Adrenal gland (tissue), 9 donors: ENCODE measurements at regions not wholly inside any gene's neighbourhood (a gene's known extent, or its start where the extent isn't known, plus 50 kb on each side); places are given as distances from the start of the nearest gene placed in this dataset.

Source experiments
- DNase-seq, 7 donors: peaks; one replicate each; pipeline ENCODE4 v3.0.0-alpha.2; 2019 to 2020
- H3K27ac ChIP-seq, 5 donors: fragments of 200-600 bp; sonication (generic) in 4 of 5; 1 replicate in 3 of 5; 2 replicates in 2 of 5; pipeline versions ENCODE4 v1.5.1 to v1.8.0; 2016 to 2020; ENCODE audit warnings: mild to moderate bottlenecking in 1 of 5
- H3K27me3 ChIP-seq: fragments of 200-600 bp; 2 replicates; pipeline ENCODE4 v1.8.0; 2021
- H3K36me3 ChIP-seq, 2 donors: fragments of 200-600 bp; replicated peaks in 1 of 2; 1 replicate in 1 of 2; 2 replicates in 1 of 2; pipeline versions ENCODE4 v1.5.1 to v1.8.0; 2018 to 2022
- H3K4me1 ChIP-seq, 2 donors: fragments of 200-600 bp; replicated peaks in 1 of 2; 1 replicate in 1 of 2; 2 replicates in 1 of 2; pipeline versions ENCODE4 v1.5.1 to v1.8.0; 2018 to 2021
- H3K4me3 ChIP-seq, 4 donors: fragments of 200-600 bp; sonication (generic) in 3 of 4; one replicate each; pipeline ENCODE4 v1.5.1; 2016 to 2018
- H3K9me3 ChIP-seq, 3 donors: fragments of 200-600 bp; sonication (generic) in 1 of 3; replicated peaks in 1 of 3; 1 replicate in 2 of 3; 2 replicates in 1 of 3; pipeline versions ENCODE4 v1.5.1 to v1.8.0; 2016 to 2021
- POLR2A ChIP-seq, 2 donors: fragments of 450-650 bp; IDR thresholded peaks; one replicate each; pipeline ENCODE4 v1.6.1; 2017; ENCODE audit warnings: antibody characterized with exemption in 2 of 2, mild to moderate bottlenecking in 2 of 2, moderate library complexity in 1 of 2
- WGBS, 4 donors: extraction: QIAGEN DNeasy Blood & Tissue Kit in 2 of 4; methylation state at CpG; one replicate each; pipeline versions ENCODE4 v1.1.5 to v1.1.7; 2013 to 2017; 5-methylcytosine and 5-hydroxymethylcytosine counted together
- intact Hi-C, 2 donors: fragments of 100-400 bp; cut with DNase I; formaldehyde crosslinking; loops; one replicate each; pipeline versions ENCODE4 v1.14.1 to v1.15.0; 2022 to 2023
- TF ChIP-seq, protein P1 (sequence below), 6 experiments: fragments of 450-650 bp in 4 of 6; fragments of 200-600 bp in 2 of 6; sonication (generic) in 1 of 6; IDR thresholded peaks; 1 replicate in 5 of 6; 2 replicates in 1 of 6; pipeline versions ENCODE4 v1.5.1 to v1.8.0; 2016 to 2021; ENCODE audit warnings: antibody characterized with exemption in 6 of 6, mild to moderate bottlenecking in 2 of 6, moderate library complexity in 1 of 6
- donor health status: healthy with polysubstance abuse.
- donor health status: Bipolar disorder and iron deficiency.
- donor health status: DM: yes; HTN: yes; CAD: no.
- donor health status: DM: no; HTN: no; CAD: no.
- donor health status: DM: no; HTN: no; CAD: no.

DNA sequence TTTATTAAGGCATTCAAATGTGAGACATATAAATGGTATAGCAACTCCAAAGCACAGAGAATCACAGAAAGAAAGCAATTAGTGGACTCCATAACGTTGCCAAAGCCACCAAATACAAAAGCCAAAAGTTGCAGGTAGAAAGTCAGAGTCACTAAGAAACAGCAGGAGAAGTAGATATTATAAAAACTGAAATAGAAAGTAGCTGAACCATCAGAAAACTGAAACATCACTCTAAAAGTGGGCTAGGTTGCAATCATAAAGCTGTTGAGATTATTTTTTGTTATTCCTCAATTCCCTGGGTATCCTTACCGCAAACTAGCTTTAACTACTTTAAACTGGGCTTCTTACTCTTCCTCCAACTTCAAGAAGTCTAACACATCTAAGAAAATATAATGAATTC lies 108.1 kb upstream of the ARRDC3 start:
- intact Hi-C loops = no loop called here
- Histone ChIP-seq H3K4me3 (no peak overlapping the region), H3K36me3 (no peaks in the 10 kb centered on the region), H3K4me1 (no peaks in the 10 kb centered on the region), H3K27me3 (no peaks in the 10 kb centered on the region), H3K27ac (no peak overlapping the region), H3K9me3 (no peaks in the 10 kb centered on the region)
- DNase-seq = no peak
- 58 to 76% (median 69%) methylated on average over 2 of the region's 2 CpGs for WGBS, 4 donors
- TF ChIP-seq, protein P1, sequence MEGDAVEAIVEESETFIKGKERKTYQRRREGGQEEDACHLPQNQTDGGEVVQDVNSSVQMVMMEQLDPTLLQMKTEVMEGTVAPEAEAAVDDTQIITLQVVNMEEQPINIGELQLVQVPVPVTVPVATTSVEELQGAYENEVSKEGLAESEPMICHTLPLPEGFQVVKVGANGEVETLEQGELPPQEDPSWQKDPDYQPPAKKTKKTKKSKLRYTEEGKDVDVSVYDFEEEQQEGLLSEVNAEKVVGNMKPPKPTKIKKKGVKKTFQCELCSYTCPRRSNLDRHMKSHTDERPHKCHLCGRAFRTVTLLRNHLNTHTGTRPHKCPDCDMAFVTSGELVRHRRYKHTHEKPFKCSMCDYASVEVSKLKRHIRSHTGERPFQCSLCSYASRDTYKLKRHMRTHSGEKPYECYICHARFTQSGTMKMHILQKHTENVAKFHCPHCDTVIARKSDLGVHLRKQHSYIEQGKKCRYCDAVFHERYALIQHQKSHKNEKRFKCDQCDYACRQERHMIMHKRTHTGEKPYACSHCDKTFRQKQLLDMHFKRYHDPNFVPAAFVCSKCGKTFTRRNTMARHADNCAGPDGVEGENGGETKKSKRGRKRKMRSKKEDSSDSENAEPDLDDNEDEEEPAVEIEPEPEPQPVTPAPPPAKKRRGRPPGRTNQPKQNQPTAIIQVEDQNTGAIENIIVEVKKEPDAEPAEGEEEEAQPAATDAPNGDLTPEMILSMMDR (IDR thresholded peaks at IDR 0.05) = no peak
- TF ChIP-seq POLR2A (IDR thresholded peaks at IDR 0.05) = no peak

DNA sequence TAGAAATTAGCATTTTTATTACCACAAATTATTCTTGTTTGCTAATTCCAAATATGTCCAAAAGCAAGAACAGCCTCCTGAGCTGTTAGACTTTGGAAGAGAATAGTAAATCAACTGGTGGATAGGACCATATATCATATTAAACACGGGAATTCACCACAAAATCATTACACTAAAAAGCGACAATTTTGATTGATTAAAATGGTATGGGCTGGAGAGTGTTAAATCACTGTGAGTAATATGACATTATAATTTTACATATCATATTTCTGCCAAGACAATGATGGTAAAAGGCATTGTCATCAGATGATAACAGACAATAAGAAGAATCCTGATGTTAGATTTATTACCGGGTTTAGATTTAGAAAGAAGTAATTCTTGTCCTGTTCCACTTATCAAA lies 107.2 kb upstream of the ARRDC3 start:
- Histone ChIP-seq H3K4me3 (no peak overlapping the region), H3K36me3 (no peaks in the 10 kb centered on the region), H3K27me3 (no peaks in the 10 kb centered on the region), H3K27ac (no peak overlapping the region), H3K9me3 (no peaks in the 10 kb centered on the region), H3K4me1 (no peaks in the 10 kb centered on the region)
- no peak for DNase-seq
- TF ChIP-seq POLR2A (IDR thresholded peaks at IDR 0.05) = no peak
- TF ChIP-seq, protein P1 (IDR thresholded peaks at IDR 0.05) = no peak
- WGBS, 4 donors = 75 to 80% (median 78%) methylated on average over 3 of the region's 3 CpGs
- intact Hi-C loops = no loop called here

DNA sequence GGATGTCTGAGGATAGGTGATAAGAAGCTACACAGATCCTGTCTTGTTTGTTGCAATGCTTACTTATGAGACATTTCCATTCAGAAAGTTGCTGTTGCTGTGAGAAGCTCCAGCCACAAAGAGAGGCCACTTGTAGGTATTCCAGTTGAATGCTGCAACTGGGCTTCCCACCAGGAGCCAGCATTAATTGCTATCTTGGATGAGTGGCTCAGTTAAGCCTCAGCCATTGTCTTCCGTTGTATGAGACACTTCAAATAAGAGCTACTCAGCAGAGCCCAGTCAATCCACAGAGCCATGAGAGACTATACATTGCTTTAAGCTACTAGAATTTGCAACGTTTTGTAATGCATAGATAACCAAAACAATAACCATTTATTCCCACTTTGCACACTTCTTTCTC lies 104.3 kb upstream of the ARRDC3 start:
- DNase-seq = no peak
- Histone ChIP-seq H3K27me3 (no peaks in the 10 kb centered on the region), H3K9me3 (no peaks in the 10 kb centered on the region), H3K4me3 (no peak overlapping the region), H3K36me3 (no peaks in the 10 kb centered on the region), H3K27ac (no peak overlapping the region), H3K4me1 (no peaks in the 10 kb centered on the region)
- intact Hi-C loops = no loop called here
- WGBS, 4 donors = 68 to 78% (median 74%) methylated on average over 2 of the region's 2 CpGs
- TF ChIP-seq, protein P1 (IDR thresholded peaks at IDR 0.05) = no peak
- TF ChIP-seq POLR2A (IDR thresholded peaks at IDR 0.05) = no peak

DNA sequence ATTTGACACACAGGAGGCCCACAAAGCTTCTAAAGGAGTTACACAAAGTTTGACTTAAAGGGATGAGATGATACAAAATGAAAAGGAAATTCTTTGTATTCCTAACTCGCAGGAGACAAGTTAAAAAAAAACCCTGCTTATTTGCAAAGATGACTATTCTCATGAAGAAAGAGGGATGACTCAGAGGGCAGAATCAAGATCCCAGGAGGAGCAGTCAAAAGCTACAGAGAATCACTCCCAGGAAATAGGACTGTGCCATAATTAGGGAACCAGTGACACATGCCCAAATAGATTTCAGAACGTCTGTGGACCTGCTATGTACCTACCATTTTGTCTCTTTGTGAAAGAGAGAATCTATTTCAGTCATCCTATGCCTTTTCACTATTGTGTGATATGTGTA lies 103.5 kb upstream of the ARRDC3 start:
- TF ChIP-seq, protein P1 (IDR thresholded peaks at IDR 0.05) = no peak
- TF ChIP-seq POLR2A (IDR thresholded peaks at IDR 0.05) = no peak
- H3K27me3 ChIP-seq = no peaks in the 10 kb centered on the region
- H3K36me3 ChIP-seq = no peaks in the 10 kb centered on the region
- H3K27ac ChIP-seq = no peak overlapping the region
- WGBS, 4 donors = 29 to 64% (median 38%) methylated on average over 2 of the region's 2 CpGs
- H3K9me3 ChIP-seq = no peaks in the 10 kb centered on the region
- H3K4me1 ChIP-seq = no peaks in the 10 kb centered on the region
- DNase-seq = no peak
- intact Hi-C loops = no loop called here
- H3K4me3 ChIP-seq = no peak overlapping the region
